ENCODE measurements at regions not wholly inside any gene's neighbourhood (a gene's known extent, or its start where the extent isn't known, plus 50 kb on each side); places are given as distances from the start of the nearest gene placed in this dataset.

DNA sequence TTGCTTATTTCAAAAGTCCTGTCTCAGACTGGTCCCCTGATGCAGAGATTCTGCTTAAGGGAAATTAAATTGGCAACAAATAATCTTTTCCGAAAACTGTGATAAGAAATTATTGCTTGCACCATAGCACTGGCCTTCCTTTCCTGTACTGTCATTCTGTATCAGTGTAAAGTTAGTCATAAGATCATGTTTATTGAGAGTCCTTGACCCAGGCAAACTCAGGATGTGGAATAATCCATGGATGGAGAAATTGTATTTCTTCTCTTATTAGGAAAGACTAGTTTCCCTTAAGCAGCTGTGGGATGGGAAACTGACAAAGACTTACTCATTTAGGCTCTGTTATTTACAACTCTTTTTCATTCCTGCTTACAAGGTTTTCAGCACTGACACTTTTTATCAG is 83.0 kb upstream of the RANBP6 start:
- no peaks in the 10 kb centered on the region for H3K36me3 Mint-ChIP-seq (ENCODE audit: low read depth)
- H3K4me1 Mint-ChIP-seq, result no peaks in the 10 kb centered on the region
- ChIA-PET POLR2A (no interaction called here), CTCF (no interaction called here)
- DNase-seq (no peak), ATAC-seq (ENCODE audit: low read depth) (no peak)
- TF ChIP-seq CTCF (IDR thresholded peaks at IDR 0.05), result no peak
- no peak overlapping the region for H3K27ac Mint-ChIP-seq
- H3K9me3 Mint-ChIP-seq, result peaks cover 2% of the 10 kb centered on the region
- no peak overlapping the region for H3K4me3 Mint-ChIP-seq
- H3K27me3 Mint-ChIP-seq, result peaks cover 21% of the 10 kb centered on the region
- intact Hi-C loops (cut with micrococcal nuclease), result no loop called here

GRCh38 chr9:6096821-6097220 is 81.4 kb upstream of the RANBP6 start:
- intact Hi-C loops (cut with micrococcal nuclease), result no loop called here
- no peak for TF ChIP-seq CTCF (IDR thresholded peaks at IDR 0.05)
- Mint-ChIP-seq H3K36me3 (ENCODE audit: low read depth) (no peaks in the 10 kb centered on the region), H3K27ac (no peak overlapping the region), H3K9me3 (peaks cover 2% of the 10 kb centered on the region), H3K4me1 (no peaks in the 10 kb centered on the region), H3K4me3 (no peak overlapping the region), H3K27me3 (peaks cover 26% of the 10 kb centered on the region)
- DNase-seq (no peak), ATAC-seq (ENCODE audit: low read depth) (no peak)
- ChIA-PET CTCF (no interaction called here), POLR2A (no interaction called here)

- TF ChIP-seq CTCF (IDR thresholded peaks at IDR 0.05), result no peak
- ATAC-seq (ENCODE audit: low read depth), result no peak
- Mint-ChIP-seq H3K27ac (no peak overlapping the region), H3K4me3 (no peak overlapping the region), H3K9me3 (no peaks in the 10 kb centered on the region), H3K36me3 (ENCODE audit: low read depth) (no peaks in the 10 kb centered on the region), H3K27me3 (peaks cover 12% of the 10 kb centered on the region), H3K4me1 (no peaks in the 10 kb centered on the region)
- CTCF ChIA-PET, result no interaction called here
- DNase-seq, result no peak
- POLR2A ChIA-PET, result no interaction called here
- intact Hi-C loops (cut with micrococcal nuclease), result no loop called here
These were observed 75.1 kb upstream of the RANBP6 start for GRCh38 chr9:6090277-6091210.

GRCh38 chr9:6089300-6089699 is 73.9 kb upstream of the RANBP6 start:
- TF ChIP-seq CTCF (IDR thresholded peaks at IDR 0.05), result no peak
- DNase-seq (no peak), ATAC-seq (ENCODE audit: low read depth) (no peak)
- intact Hi-C loops (cut with micrococcal nuclease), result no loop called here
- ChIA-PET POLR2A (no interaction called here), CTCF (no interaction called here)
- no peak overlapping the region for H3K4me3 Mint-ChIP-seq
- H3K36me3 Mint-ChIP-seq (ENCODE audit: low read depth), result no peaks in the 10 kb centered on the region
- H3K27ac Mint-ChIP-seq, result no peak overlapping the region
- H3K9me3 Mint-ChIP-seq, result no peaks in the 10 kb centered on the region
- H3K4me1 Mint-ChIP-seq, result no peaks in the 10 kb centered on the region
- peaks cover 13% of the 10 kb centered on the region for H3K27me3 Mint-ChIP-seq

GRCh38 chr9:6086006-6086655 is 70.7 kb upstream of the RANBP6 start:
- ChIA-PET CTCF (no interaction called here), POLR2A (no interaction called here)
- H3K36me3 Mint-ChIP-seq (ENCODE audit: low read depth), result no peaks in the 10 kb centered on the region
- intact Hi-C loops (cut with micrococcal nuclease), result no loop called here
- DNase-seq (no peak), ATAC-seq (ENCODE audit: low read depth) (no peak)
- peaks cover 7% of the 10 kb centered on the region for H3K27me3 Mint-ChIP-seq
- no peak for TF ChIP-seq CTCF (IDR thresholded peaks at IDR 0.05)
- no peaks in the 10 kb centered on the region for H3K9me3 Mint-ChIP-seq
- no peak overlapping the region for H3K4me3 Mint-ChIP-seq
- no peaks in the 10 kb centered on the region for H3K4me1 Mint-ChIP-seq
- H3K27ac Mint-ChIP-seq, result no peak overlapping the region
